ENCODE measurements at regions not wholly inside any gene's neighbourhood (a gene's known extent, or its start where the extent isn't known, plus 50 kb on each side); places are given as distances from the start of the nearest gene placed in this dataset.

DNA sequence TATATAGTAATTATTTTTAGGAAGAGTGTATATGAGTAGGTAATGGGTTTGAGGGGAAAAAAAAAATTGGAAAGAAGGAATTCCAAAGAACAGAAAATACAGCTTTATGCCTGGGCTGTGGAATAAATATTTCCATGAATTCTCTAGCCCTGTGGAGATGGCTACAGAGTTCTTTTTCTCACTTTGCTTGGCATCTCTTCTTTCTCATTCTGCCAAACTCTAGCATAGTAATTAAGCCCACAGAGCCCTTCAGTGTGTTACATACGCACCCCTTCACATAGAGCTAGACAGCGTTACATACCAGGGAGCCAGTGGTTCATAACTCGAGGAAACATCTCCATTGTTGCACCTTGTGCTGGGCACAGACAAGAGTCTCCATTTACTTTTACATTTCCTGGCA, 621.1 kb downstream of the CDH8 start:
- TF ChIP-seq CTCF (IDR thresholded peaks at IDR 0.05) (no peak), POLR2A (IDR thresholded peaks at IDR 0.05) (no peak)

Data from ovary (tissue), 3 donors.